CD4-positive, alpha-beta T cell treated with Interleukin-6 at 100 ng/mL for 8 hours (primary cell): ENCODE measurements at regions not wholly inside any gene's neighbourhood (a gene's known extent, or its start where the extent isn't known, plus 50 kb on each side); places are given as distances from the start of the nearest gene placed in this dataset.

Source experiments
- DNase-seq: peaks from one replicate; pipeline ENCODE4 v3.0.0-alpha.2; 2020; ENCODE audit warnings: mixed read lengths, low spot score

GRCh38 chr18:61756244-61756643 is 136.6 kb downstream of the RNF152 start:
- DNase-seq, result no peak

DNA sequence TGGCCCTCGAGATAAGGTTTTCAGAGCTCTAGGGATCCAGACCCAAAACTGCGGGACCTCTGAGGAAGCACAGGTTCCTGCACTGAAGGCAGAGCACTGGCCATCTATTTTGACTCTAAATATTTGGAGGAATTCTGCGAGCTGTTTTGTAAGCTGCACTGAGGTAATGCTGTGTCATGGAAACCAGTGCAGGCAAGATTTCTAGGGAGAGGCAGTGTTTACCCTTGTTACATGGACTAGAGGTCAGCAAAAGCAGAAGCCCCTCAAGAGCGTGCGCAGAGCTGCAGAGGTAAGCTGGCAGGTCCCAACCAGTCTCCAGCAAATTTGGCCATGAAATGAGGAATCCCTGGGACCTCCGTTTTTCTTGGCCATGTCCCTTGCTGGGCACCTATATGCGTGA is 137.3 kb downstream of the RNF152 start:
- DNase-seq, result no peak

DNA sequence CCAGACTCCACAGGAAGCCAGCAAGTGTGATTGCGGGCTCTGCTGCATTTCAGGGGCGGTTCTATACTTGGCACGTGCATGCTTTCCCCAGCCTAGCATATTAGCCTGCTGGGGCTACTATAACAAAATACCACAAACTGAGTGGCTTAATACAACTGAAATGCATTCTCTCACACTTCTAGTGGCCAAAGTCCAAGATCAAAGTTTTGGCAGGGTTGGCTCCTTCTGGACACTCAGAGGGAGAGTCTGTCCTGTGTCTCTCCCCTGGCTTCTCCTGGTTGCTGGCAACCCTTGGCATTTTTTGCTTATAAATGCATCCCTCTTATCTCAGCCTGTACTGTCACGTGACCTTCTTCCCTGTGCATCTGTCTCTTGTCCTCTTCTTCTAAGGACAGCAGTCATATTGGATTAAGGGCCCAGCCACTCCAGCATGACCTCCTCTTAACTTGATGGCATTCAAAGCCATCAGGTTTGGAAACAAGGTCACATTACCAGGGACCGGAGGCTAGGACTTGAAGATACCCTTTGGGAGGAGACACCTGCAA is 138.7 kb downstream of the RNF152 start:
- DNase-seq, result no peak

DNA sequence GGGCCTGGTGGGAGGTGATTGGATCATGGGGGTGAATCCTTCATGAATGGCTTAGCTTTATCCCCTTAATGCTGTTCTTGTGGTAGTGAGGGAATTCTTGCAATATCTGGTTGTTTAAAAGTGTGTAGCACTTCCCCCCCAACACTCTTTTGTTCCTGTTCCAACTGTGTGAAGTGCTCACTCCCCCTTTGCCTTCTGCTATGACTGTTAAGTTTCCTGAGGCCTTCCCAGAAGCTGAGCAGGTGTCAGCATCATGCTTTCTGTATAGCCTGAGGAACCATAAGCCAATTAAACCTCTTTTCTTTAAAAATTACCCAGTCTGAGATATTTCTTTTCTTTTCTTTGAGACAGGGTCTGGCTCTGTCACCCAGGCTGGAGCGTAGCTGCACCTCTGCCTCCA is 139.4 kb downstream of the RNF152 start:
- DNase-seq, result no peak

DNA sequence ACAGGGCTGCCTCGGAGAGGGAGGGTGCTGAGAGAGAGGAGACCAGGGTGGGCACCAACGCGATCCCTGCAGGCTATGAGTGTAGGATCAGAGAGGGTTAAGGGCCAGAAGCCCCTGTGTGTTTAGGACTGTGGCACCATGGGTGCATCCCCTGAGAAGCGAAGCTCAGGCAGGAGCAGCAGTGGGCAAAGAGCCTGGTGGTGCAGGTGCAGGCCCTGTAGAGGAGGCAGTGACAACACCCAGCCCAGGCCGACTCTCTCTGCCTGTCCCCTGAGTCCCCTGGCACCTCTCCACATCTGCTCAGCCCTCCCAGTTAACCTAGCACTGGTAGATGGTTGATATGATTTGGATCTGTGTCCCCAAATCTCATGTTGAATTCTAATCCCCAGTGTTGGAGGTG is 139.8 kb downstream of the RNF152 start:
- DNase-seq, result no peak

DNA sequence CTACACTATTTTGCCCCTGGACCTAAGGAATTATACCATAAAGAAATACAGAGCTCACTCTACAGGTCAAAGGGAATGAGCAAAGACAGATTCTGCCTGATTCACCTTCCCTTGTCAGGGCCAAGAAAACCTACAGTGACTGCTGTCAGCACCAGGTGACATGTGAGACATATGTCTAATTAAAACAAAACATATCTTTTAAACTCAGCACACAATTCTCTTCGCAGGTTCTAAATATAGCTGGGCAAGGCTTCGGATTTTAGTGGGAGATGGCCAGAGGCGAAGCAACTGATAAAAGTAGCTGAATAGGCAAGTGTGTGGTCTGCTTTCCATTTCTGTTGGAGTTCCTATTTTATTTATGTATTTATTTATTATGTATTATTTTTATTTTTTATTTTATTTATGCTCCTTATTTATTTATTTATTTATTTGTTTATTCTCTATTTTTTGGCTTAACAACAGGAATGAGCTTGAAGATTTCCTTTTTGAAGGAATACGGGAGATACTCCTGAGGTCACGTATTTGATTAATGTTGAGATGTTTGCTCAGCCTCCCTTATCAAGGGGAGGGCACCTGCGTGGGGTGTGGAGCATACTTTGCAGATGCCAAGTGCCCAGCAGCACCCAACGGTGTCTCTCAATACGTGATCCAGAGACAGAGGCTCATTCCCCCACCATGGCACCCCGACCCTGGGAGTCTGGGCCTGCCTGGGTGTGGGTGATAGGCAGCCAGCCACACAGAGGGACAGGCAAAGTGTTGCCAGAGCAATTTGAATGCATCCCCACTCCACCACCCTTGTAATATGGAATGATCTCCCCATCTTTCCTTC is 141.8 kb downstream of the RNF152 start:
- no peak for DNase-seq

DNA sequence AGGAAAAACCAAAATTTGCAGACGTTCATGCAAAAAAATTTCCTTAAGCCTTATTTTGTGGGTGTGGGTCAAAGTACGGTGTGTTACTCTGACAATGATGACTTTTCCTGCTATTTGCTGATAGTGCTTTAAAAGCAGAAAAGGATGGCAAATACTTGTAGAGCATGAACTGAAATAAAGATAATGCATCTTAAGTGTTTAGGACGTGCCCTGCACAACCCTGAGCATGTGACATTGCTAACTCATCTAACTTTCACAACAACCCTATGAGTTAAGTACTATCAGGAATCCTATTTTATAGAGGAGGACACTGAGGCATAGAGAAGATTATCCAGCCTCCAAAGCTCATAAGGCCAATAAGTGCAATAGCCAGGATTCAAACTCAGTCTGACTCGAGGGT is 143.3 kb downstream of the RNF152 start:
- DNase-seq, result no peak

- no peak for DNase-seq
These were observed 143.8 kb downstream of the RNF152 start for GRCh38 chr18:61749031-61749430.

DNA sequence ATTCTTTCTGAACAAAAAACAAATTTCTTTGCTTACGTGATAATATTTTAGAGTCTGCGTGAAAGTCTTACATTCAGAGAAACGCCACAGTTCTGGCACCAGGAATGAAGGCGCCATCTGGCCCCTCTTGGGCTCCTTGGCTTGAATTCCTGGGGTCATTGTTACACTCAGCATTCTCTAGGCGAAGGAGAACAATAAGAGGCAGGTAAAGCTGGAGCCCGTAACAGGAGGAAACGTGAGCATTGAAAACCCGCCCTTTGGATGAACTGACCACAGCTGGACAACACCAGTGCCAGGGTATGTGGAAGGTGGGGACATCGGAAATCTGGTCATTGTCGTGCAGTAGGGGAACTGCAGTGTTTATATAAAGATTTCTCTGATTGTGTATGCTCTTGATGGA is 144.8 kb downstream of the RNF152 start:
- DNase-seq, result no peak

- no peak for DNase-seq
These were observed 148.9 kb downstream of the RNF152 start for GRCh38 chr18:61743775-61744531.

DNA sequence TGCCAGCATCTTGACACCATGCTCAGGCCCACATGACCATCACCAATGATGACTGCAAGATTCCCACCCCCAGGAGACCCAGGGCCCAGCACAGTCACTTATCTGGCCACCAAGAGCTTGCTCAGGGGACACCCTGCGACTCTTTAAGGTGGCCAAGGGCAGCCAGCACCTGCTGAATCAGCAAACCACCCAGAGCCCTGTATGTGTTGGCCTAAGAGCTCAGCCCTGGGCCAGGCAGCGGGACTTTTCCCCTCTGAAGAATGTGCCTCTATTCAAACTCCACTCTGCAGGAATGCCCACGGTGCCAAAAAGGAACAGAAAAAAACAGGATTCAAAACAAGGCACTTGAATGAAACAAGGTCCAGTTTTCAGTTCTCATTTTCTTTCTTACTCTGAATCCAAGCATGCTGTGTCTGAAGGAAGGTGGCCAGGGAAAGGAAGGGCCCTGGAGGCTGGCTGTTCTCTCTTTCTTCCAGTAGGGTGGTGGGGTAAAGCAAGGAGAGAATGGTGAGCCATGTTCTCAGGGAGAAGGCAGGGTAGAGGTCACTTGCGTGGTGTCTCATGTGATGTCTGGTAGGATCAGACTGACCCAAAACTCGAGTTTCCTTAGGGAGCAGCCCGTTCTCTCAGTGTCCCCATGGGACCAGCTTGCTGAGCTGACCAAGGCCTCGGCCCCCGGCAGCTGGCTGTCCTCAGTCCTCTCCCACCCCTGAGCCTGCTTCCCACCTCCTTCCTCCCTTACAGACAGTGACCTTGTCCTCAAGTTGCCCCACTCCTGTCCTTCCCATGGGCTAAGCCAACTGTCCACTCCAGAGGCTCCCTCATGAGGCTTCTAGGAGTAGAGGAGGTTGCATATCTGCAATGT is 150.0 kb downstream of the RNF152 start:
- DNase-seq, result no peak

GRCh38 chr18:61741881-61742454 is 150.8 kb downstream of the RNF152 start:
- no peak for DNase-seq

GRCh38 chr18:61738488-61738887 is 154.3 kb downstream of the RNF152 start:
- DNase-seq, result no peak

DNA sequence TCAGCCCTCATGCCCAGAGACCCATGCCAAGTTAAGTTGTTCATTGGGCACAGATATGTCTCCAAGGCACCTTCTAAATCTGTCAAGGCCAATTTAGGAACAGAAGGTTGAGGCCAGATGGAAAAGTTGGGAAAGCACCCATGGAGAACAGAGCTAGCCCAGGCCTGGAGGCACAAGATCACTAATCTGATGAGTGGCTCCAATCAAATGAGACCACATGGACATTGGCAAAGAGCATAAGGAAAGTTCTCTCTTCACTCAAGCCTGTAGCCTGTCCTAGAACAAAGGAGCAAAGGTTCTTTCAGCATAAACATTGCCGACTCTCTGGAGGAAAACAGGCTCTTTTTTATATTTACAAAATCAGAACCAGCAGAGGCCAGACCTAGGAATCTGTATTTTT is 154.8 kb downstream of the RNF152 start:
- no peak for DNase-seq

DNA sequence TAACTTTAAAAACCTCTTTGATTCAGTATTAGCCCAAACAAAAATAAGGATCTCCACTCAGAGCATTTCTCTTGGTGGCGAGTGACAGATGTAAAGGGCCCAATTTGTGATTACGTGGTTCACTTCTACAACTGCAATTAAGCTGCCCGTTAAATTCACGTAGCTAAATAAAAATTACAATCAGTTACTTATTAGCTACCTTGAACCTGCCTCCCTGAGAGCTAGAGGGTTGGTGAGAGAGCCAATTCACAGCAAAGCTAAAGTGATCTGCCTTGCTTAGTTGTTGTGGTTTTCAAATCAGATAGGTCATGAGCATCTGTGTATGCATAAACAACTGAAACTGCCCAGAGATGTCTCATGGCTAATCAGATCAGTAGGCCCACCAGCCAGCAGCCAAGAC is 156.7 kb downstream of the RNF152 start:
- no peak for DNase-seq

DNA sequence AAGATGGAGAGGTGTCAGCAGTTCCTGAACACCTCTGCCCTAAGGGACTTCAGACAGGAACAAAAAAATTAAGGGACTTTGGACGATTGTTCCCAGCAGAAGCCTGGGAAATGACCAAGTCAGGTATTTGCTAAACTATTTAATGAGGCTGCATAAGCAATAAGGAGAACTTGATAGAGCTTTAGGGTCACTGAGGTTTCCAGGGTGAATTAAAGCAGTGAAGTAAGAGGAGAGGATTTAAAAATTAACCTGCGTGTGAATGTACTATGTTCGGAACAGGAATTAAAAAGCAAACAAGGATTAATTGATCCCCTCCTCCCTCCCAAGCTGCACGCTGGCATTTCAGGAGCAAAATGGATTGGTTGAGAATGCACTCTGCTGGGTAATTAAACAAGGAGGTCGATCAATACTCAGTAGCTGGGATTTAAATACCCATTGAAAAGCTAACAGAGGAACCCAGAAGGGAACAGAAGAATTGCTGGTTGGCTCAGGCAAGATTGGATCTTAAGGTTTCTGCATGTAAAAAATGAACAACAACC is 157.2 kb downstream of the RNF152 start:
- DNase-seq, result no peak

GRCh38 chr18:61734396-61734795 is 158.4 kb downstream of the RNF152 start:
- DNase-seq, result no peak

- no peak for DNase-seq
These were observed 160.0 kb downstream of the RNF152 start for GRCh38 chr18:61732854-61733253.

- no peak for DNase-seq
These were observed 161.0 kb downstream of the RNF152 start for GRCh38 chr18:61731693-61732376.

- DNase-seq, result no peak
These were observed 161.6 kb downstream of the RNF152 start for GRCh38 chr18:61731178-61731577.

GRCh38 chr18:61729322-61729721 is 163.5 kb downstream of the RNF152 start:
- no peak for DNase-seq
